ENCODE measurements at regions not wholly inside any gene's neighbourhood (a gene's known extent, or its start where the extent isn't known, plus 50 kb on each side); places are given as distances from the start of the nearest gene placed in this dataset.

- no peak for DNase-seq
These were observed 263.4 kb downstream of the HHIPL2 start for GRCh38 chr1:222284466-222284865.

- DNase-seq: no peak
These were observed 264.6 kb downstream of the HHIPL2 start for GRCh38 chr1:222283147-222283768.

GRCh38 chr1:222279591-222279990, 268.3 kb downstream of the HHIPL2 start:
- DNase-seq: no peak

- no peak for DNase-seq
These were observed 269.4 kb downstream of the HHIPL2 start for GRCh38 chr1:222278501-222278900.

- DNase-seq: no peak
These were observed 272.0 kb downstream of the HHIPL2 start for GRCh38 chr1:222275729-222276465.

GRCh38 chr1:222275001-222275728, 272.7 kb downstream of the HHIPL2 start:
- no peak for DNase-seq

- DNase-seq: no peak
These were observed 281.4 kb downstream of the HHIPL2 start for GRCh38 chr1:222266223-222267196.

- DNase-seq: no peak
These were observed 284.1 kb downstream of the HHIPL2 start for GRCh38 chr1:222263791-222264190.

GRCh38 chr1:222257027-222257426, 290.9 kb downstream of the HHIPL2 start:
- no peak for DNase-seq

GRCh38 chr1:222256058-222256457, 291.8 kb downstream of the HHIPL2 start:
- no peak for DNase-seq

- no peak for DNase-seq
These were observed 295.1 kb downstream of the HHIPL2 start for GRCh38 chr1:222252788-222253187.

- DNase-seq: no peak
These were observed 296.1 kb downstream of the HHIPL2 start for GRCh38 chr1:222251847-222252246.

- no peak for DNase-seq
These were observed 297.5 kb downstream of the HHIPL2 start for GRCh38 chr1:222250376-222250775.

- no peak for DNase-seq
These were observed 300.0 kb downstream of the HHIPL2 start for GRCh38 chr1:222247811-222248310.

- no peak for DNase-seq
These were observed 300.8 kb downstream of the HHIPL2 start for GRCh38 chr1:222247081-222247480.

- no peak for DNase-seq
These were observed 304.0 kb downstream of the HHIPL2 start for GRCh38 chr1:222243902-222244301.

- DNase-seq: no peak
These were observed 305.4 kb downstream of the HHIPL2 start for GRCh38 chr1:222242492-222242891.

GRCh38 chr1:222241410-222241809, 306.5 kb downstream of the HHIPL2 start:
- no peak for DNase-seq

GRCh38 chr1:222240536-222241181, 307.2 kb downstream of the HHIPL2 start:
- DNase-seq: no peak

- no peak for DNase-seq
These were observed 308.8 kb downstream of the HHIPL2 start for GRCh38 chr1:222239130-222239529.

GRCh38 chr1:222234351-222234750, 313.6 kb downstream of the HHIPL2 start:
- DNase-seq: no peak

Measured in activated CD4-positive, alpha-beta T cell treated with anti-CD3 and anti-CD28 coated beads for 1 hour (primary cell).